Right lobe of liver (tissue), 6 donors: ENCODE measurements at regions not wholly inside any gene's neighbourhood (a gene's known extent, or its start where the extent isn't known, plus 50 kb on each side); places are given as distances from the start of the nearest gene placed in this dataset.
"Not testable (repeated sequence)": the region's sequence is repeated elsewhere in the genome, so short reads cannot be mapped to it uniquely, and the experiment has no call there.

Experiments
- ATAC-seq, 4 donors: fragments of 200-7000 bp; cut with Tn5 transposase; one replicate each; pipeline ENCODE4 v1.9.1; 2020; ENCODE audit warnings: mild to moderate bottlenecking in 4 of 4, moderate library complexity in 4 of 4
- DNase-seq, 3 donors: peaks; one replicate each; pipeline ENCODE4 v3.0.0-alpha.2; 2020
- H3K27ac ChIP-seq, 3 donors: fragments of 200-600 bp; one replicate each; pipeline ENCODE4 v1.8.0; 2022
- H3K27me3 ChIP-seq, 2 donors: fragments of 200-600 bp; one replicate each; pipeline ENCODE4 v1.8.0; 2022
- H3K36me3 ChIP-seq, 4 donors: fragments of 200-600 bp; sonication (generic) in 1 of 4; one replicate each; pipeline versions ENCODE4 v1.5.1 to v1.8.0; 2017 to 2022; ENCODE audit warnings: control low read depth in 1 of 4
- H3K4me1 ChIP-seq, 4 donors: fragments of 200-600 bp; sonication (generic) in 1 of 4; one replicate each; pipeline versions ENCODE4 v1.5.1 to v1.8.0; 2017 to 2022; ENCODE audit warnings: control low read depth in 1 of 4
- H3K4me3 ChIP-seq, 3 donors: fragments of 200-600 bp; one replicate each; pipeline ENCODE4 v1.8.0; 2022
- H3K9me3 ChIP-seq, 4 donors: fragments of 200-600 bp; sonication (generic) in 1 of 4; one replicate each; pipeline versions ENCODE4 v1.5.1 to v1.8.0; 2017 to 2022; ENCODE audit warnings: control low read depth in 1 of 4
- WGBS: methylation state at CpG from one replicate; pipeline ENCODE4 v1.1.6; 2018; ENCODE audit warnings: low coverage, low lambda C conversion rate; ENCODE audit not compliant: insufficient coverage; ENCODE audit errors: missing lambda C conversion rate; 5-methylcytosine and 5-hydroxymethylcytosine counted together
- intact Hi-C, 2 donors: fragments of 100-400 bp; cut with DNase I; formaldehyde crosslinking; loops; one replicate each; pipeline versions ENCODE4 v1.11.2 to v1.14.1; 2022
- donor health status: DM: no; HTN: yes; CAD: no.
- donor health status: DM: no; HTN: no; CAD: no.
- donor health status: DM: no; HTN: no; CAD: no.
- donor health status: DM: no; HTN: yes; CAD: no.
- donor health status: DM: no; HTN: yes; CAD: no.

- H3K4me3 ChIP-seq, H3K4me1 ChIP-seq, H3K36me3 ChIP-seq, intact Hi-C loops, H3K27ac ChIP-seq, H3K27me3 ChIP-seq, DNase-seq, H3K9me3 ChIP-seq, ATAC-seq: not testable (repeated sequence)
- WGBS, result no CpG with 5 or more reads among the region's 1 CpG
Measured at GRCh38 chr9:66812367-66812766, 88.2 kb upstream of the ZNF658 start.

GRCh38 chr9:66812967-66813366 lies 87.6 kb upstream of the ZNF658 start:
- H3K27ac ChIP-seq, DNase-seq, H3K4me3 ChIP-seq, H3K4me1 ChIP-seq, H3K27me3 ChIP-seq, H3K9me3 ChIP-seq, intact Hi-C loops, H3K36me3 ChIP-seq, ATAC-seq: not testable (repeated sequence)
- WGBS, result 75% methylated on average over 1 of the region's 2 CpGs

GRCh38 chr9:66814038-66814437 lies 86.5 kb upstream of the ZNF658 start:
- ATAC-seq, H3K9me3 ChIP-seq, H3K36me3 ChIP-seq, intact Hi-C loops, H3K27me3 ChIP-seq, H3K4me1 ChIP-seq, H3K4me3 ChIP-seq, DNase-seq, H3K27ac ChIP-seq: not testable (repeated sequence)
- WGBS, result 62% methylated on average over 3 of the region's 3 CpGs

GRCh38 chr9:66819510-66819909 lies 81.0 kb upstream of the ZNF658 start:
- DNase-seq, H3K9me3 ChIP-seq, H3K36me3 ChIP-seq, H3K4me1 ChIP-seq, H3K27ac ChIP-seq, H3K4me3 ChIP-seq, intact Hi-C loops, H3K27me3 ChIP-seq: not testable (repeated sequence)
- peak in 2 of 4 donors; percentile 29 to 53 for ATAC-seq

GRCh38 chr9:66820014-66820660 lies 80.4 kb upstream of the ZNF658 start:
- WGBS, result 36% methylated on average over 4 of the region's 5 CpGs
- H3K36me3 ChIP-seq, intact Hi-C loops, H3K27ac ChIP-seq, H3K9me3 ChIP-seq, H3K4me1 ChIP-seq, DNase-seq, H3K27me3 ChIP-seq, H3K4me3 ChIP-seq: not testable (repeated sequence)
- ATAC-seq, result peak in 3 of 4 donors; percentile 16 to 68 (median 24)

- not testable (repeated sequence) for H3K27ac ChIP-seq, DNase-seq
Measured at GRCh38 chr9:66824169-66824568, 76.4 kb upstream of the ZNF658 start.

GRCh38 chr9:66829853-66830252 lies 70.7 kb upstream of the ZNF658 start:
- DNase-seq, intact Hi-C loops, H3K27ac ChIP-seq, H3K4me1 ChIP-seq, H3K4me3 ChIP-seq, ATAC-seq, H3K36me3 ChIP-seq, H3K27me3 ChIP-seq, H3K9me3 ChIP-seq: not testable (repeated sequence)
- 87% methylated on average over 12 of the region's 13 CpGs for WGBS

More at GRCh38 chr9:66824169-66824568, 76.4 kb upstream of the ZNF658 start:
- H3K9me3 ChIP-seq, H3K27me3 ChIP-seq, H3K4me3 ChIP-seq, intact Hi-C loops, ATAC-seq, H3K36me3 ChIP-seq, H3K4me1 ChIP-seq: not testable (repeated sequence)
- 63% methylated on average over 6 of the region's 6 CpGs for WGBS

GRCh38 chr9:66830777-66831497 lies 69.6 kb upstream of the ZNF658 start:
- H3K27me3 ChIP-seq, H3K27ac ChIP-seq, H3K36me3 ChIP-seq, H3K9me3 ChIP-seq, H3K4me3 ChIP-seq, intact Hi-C loops, H3K4me1 ChIP-seq: not testable (repeated sequence)
- WGBS, result no CpG with 5 or more reads among the region's 34 CpGs
- DNase-seq (peak in 1 of 3 donors; percentile 37), ATAC-seq (peak in 1 of 4 donors; percentile 47)

GRCh38 chr9:66832222-66832621 lies 68.3 kb upstream of the ZNF658 start:
- H3K4me3 ChIP-seq, H3K4me1 ChIP-seq, DNase-seq, intact Hi-C loops, H3K36me3 ChIP-seq, H3K27me3 ChIP-seq, H3K9me3 ChIP-seq, H3K27ac ChIP-seq, ATAC-seq: not testable (repeated sequence)
- WGBS, result 83% methylated on average over 4 of the region's 7 CpGs

- H3K27ac ChIP-seq, H3K36me3 ChIP-seq, H3K4me1 ChIP-seq, intact Hi-C loops, H3K4me3 ChIP-seq, DNase-seq, H3K27me3 ChIP-seq, H3K9me3 ChIP-seq: not testable (repeated sequence)
- peak in 3 of 4 donors; percentile 35 to 45 (median 39) for ATAC-seq
- WGBS, result 68% methylated on average over 3 of the region's 9 CpGs
Measured at GRCh38 chr9:66837242-66837937, 63.1 kb upstream of the ZNF658 start.
